Endothelial cell of umbilical vein (primary cell): ENCODE measurements at regions not wholly inside any gene's neighbourhood (a gene's known extent, or its start where the extent isn't known, plus 50 kb on each side); places are given as distances from the start of the nearest gene placed in this dataset.

ENCODE experiments used
- CTCF ChIP-seq, 2 donors: IDR thresholded peaks; 1 replicate in 1 of 2; 2 replicates in 1 of 2; pipeline ENCODE4 v1.5.1; 2011; ENCODE audit warnings: low read length in 2 of 2, mild to moderate bottlenecking in 2 of 2, moderate library complexity in 2 of 2, control low read depth in 1 of 2, inconsistent platforms in 1 of 2, low read depth in 1 of 2; ENCODE audit not compliant: insufficient read depth in 1 of 2; ENCODE audit errors: extremely low read depth in 1 of 2
- EZH2 ChIP-seq: IDR thresholded peaks from 2 replicates; pipeline ENCODE4 v1.6.1; 2012; ENCODE audit warnings: borderline replicate concordance, low read depth, mild to moderate bottlenecking, moderate library complexity, low read length, inconsistent platforms; ENCODE audit not compliant: severe bottlenecking
- MYC ChIP-seq: IDR thresholded peaks from one replicate; pipeline ENCODE4 v1.6.1; 2011; ENCODE audit warnings: mild to moderate bottlenecking, low read depth, low read length
- POLR2A ChIP-seq: IDR thresholded peaks from 2 replicates; pipeline ENCODE4 v1.6.1; 2012; ENCODE audit warnings: low read depth, mild to moderate bottlenecking, control low read depth, low read length
- POLR2AphosphoS5 ChIP-seq: IDR thresholded peaks from 2 replicates; pipeline ENCODE4 v1.6.1; 2012; ENCODE audit warnings: low read depth, mild to moderate bottlenecking, control low read depth, low read length, moderate library complexity; ENCODE audit not compliant: insufficient read depth

GRCh38 chr6:72551470-72551869 is 70.4 kb upstream of the KCNQ5 start:
- TF ChIP-seq CTCF (IDR thresholded peaks at IDR 0.05; ENCODE audit: extremely low read depth in 1 of 2, insufficient read depth in 1 of 2, low read depth in 1 of 2, low read length in 2 of 2), result no peak
- TF ChIP-seq EZH2, result no peak
- no peak for TF ChIP-seq POLR2A
- TF ChIP-seq POLR2AphosphoS5, result no peak
- no peak for TF ChIP-seq MYC
